DOHH2 (cell line): ENCODE measurements at regions not wholly inside any gene's neighbourhood (a gene's known extent, or its start where the extent isn't known, plus 50 kb on each side); places are given as distances from the start of the nearest gene placed in this dataset.

Source experiments
- H3F3A ChIP-seq: fragments of 200-600 bp; sonication (generic), shearing (Covaris generic); 2 replicates; pipeline ENCODE4 v1.6.0; 2016; ENCODE audit warnings: antibody characterized with exemption, mild to moderate bottlenecking; ENCODE audit not compliant: control insufficient read depth, insufficient read depth
- H3K27ac ChIP-seq: fragments of 200-600 bp; sonication (generic); 2 replicates; pipeline ENCODE4 v1.5.1; 2014; ENCODE audit warnings: low read depth, mild to moderate bottlenecking, low read length, moderate library complexity
- H3K27me3 ChIP-seq: fragments of 200-600 bp; sonication (generic); 2 replicates; pipeline ENCODE4 v1.6.1; 2014; ENCODE audit warnings: mild to moderate bottlenecking, low read length, mixed read lengths; ENCODE audit not compliant: control insufficient read depth
- H3K36me3 ChIP-seq: fragments of 200-600 bp; sonication (generic); 2 replicates; pipeline ENCODE4 v1.6.1; 2014; ENCODE audit warnings: mild to moderate bottlenecking, low read length, moderate library complexity, mixed read lengths; ENCODE audit not compliant: control insufficient read depth
- H3K4me1 ChIP-seq: fragments of 200-600 bp; sonication (generic); 2 replicates; pipeline ENCODE4 v1.6.1; 2014; ENCODE audit warnings: mild to moderate bottlenecking, low read length, mixed read lengths; ENCODE audit not compliant: control insufficient read depth
- H3K4me2 ChIP-seq: fragments of 200-600 bp; sonication (generic); 2 replicates; pipeline ENCODE4 v1.6.0; 2014; ENCODE audit warnings: mild to moderate bottlenecking, low read length, moderate library complexity
- H3K4me3 ChIP-seq: fragments of 200-600 bp; sonication (generic); 2 replicates; pipeline ENCODE4 v1.5.1; 2014; ENCODE audit warnings: mild to moderate bottlenecking, low read length, mixed read lengths
- H3K79me2 ChIP-seq: fragments of 200-600 bp; sonication (generic); 2 replicates; pipeline ENCODE4 v1.6.1; 2014; ENCODE audit warnings: mild to moderate bottlenecking, low read length, mixed read lengths; ENCODE audit not compliant: control insufficient read depth
- H3K9me2 ChIP-seq: fragments of 200-600 bp; sonication (generic); replicated peaks from 2 replicates; pipeline ENCODE4 v1.6.1; 2014; ENCODE audit warnings: mild to moderate bottlenecking, low read length, mixed read lengths; ENCODE audit not compliant: control insufficient read depth
- H3K9me3 ChIP-seq: fragments of 200-600 bp; sonication (generic); 2 replicates; pipeline ENCODE4 v1.6.1; 2014; ENCODE audit warnings: antibody characterized with exemption, low read length, mixed read lengths; ENCODE audit not compliant: control insufficient read depth, insufficient read depth
- H4K20me1 ChIP-seq: fragments of 200-600 bp; sonication (generic); 2 replicates; pipeline ENCODE4 v1.6.0; 2014; ENCODE audit warnings: low read depth, mild to moderate bottlenecking, antibody characterized with exemption, low read length, moderate library complexity; ENCODE audit not compliant: control insufficient read depth, insufficient read depth
- EZH2phosphoT487 ChIP-seq: fragments of 200-600 bp; sonication (generic); IDR thresholded peaks from 2 replicates; pipeline ENCODE4 v1.6.1; 2017; ENCODE audit warnings: borderline replicate concordance, mild to moderate bottlenecking, antibody characterized with exemption, low read length, moderate library complexity, mixed read lengths
- TF ChIP-seq, protein P1 (sequence below): fragments of 200-600 bp; sonication (generic); IDR thresholded peaks from one replicate; pipeline ENCODE4 v1.5.1; 2014; ENCODE audit warnings: antibody characterized with exemption, mild to moderate bottlenecking, low read depth, low read length; ENCODE audit not compliant: poor library complexity, severe bottlenecking

DNA sequence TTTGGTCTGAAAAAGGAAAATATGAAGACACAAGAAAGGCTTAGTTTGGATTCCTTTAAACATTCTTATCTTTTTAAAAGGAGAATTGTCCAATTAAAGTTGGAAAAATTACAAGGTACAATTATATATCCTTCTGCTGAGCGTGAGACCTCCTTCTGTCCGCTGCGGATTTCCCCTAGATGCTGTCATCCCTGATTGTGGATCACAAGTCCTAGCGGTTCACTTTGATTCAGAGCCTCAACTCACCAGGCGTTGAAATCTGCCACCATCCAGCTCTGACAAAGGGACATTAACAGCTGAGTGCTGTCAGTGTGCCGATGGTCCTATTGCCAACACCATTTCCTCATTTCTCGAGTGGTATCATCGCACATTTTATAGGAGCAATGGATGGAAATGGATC, 73.1 kb upstream of the PTER start:
- H3K9me3 ChIP-seq: no peaks in the 10 kb centered on the region
- H3K79me2 ChIP-seq: no peaks in the 10 kb centered on the region
- H3K4me1 ChIP-seq: no peaks in the 10 kb centered on the region
- H3K36me3 ChIP-seq: no peaks in the 10 kb centered on the region
- H3K4me3 ChIP-seq: no peak overlapping the region
- H3K4me2 ChIP-seq: no peak overlapping the region
- no peaks in the 10 kb centered on the region for H4K20me1 ChIP-seq
- H3K9me2 ChIP-seq: no peaks in the 10 kb centered on the region
- H3F3A ChIP-seq: no peaks in the 10 kb centered on the region
- no peak overlapping the region for H3K27ac ChIP-seq
- TF ChIP-seq, protein P1, sequence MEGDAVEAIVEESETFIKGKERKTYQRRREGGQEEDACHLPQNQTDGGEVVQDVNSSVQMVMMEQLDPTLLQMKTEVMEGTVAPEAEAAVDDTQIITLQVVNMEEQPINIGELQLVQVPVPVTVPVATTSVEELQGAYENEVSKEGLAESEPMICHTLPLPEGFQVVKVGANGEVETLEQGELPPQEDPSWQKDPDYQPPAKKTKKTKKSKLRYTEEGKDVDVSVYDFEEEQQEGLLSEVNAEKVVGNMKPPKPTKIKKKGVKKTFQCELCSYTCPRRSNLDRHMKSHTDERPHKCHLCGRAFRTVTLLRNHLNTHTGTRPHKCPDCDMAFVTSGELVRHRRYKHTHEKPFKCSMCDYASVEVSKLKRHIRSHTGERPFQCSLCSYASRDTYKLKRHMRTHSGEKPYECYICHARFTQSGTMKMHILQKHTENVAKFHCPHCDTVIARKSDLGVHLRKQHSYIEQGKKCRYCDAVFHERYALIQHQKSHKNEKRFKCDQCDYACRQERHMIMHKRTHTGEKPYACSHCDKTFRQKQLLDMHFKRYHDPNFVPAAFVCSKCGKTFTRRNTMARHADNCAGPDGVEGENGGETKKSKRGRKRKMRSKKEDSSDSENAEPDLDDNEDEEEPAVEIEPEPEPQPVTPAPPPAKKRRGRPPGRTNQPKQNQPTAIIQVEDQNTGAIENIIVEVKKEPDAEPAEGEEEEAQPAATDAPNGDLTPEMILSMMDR: no peak
- no peak for TF ChIP-seq EZH2phosphoT487
- no peaks in the 10 kb centered on the region for H3K27me3 ChIP-seq

DNA sequence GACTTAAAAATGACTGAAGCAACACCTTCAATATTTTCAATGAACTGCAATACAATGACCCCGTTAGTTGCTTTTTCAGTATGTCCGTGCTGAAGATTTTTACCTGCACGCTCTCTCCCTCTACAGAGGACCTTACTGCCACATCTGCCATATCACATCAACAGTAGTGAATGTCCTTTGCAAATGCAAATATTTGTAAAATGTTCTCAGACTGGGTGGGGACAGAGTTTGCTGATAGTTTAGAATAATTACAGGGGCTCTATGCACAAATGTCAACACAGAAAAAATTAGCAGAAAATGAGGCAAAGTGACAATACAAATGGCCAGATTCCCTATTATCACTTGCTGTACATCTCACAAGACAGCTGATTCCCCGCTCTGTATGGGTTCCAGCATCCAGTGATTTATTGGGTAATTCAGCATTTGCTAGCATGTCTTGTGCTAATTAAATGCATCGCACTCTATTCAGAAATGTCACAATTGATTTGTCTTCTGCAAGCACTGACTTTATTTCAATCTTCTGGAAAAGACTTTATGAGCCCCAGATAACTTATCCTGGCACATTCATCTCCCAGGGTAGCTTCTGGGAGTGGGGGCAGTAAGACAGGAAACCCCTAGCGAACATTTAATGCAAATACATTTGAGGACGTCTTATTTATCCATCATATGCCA, 69.1 kb upstream of the PTER start:
- Histone ChIP-seq H3K9me2 (no peaks in the 10 kb centered on the region), H3K27me3 (no peaks in the 10 kb centered on the region), H4K20me1 (no peaks in the 10 kb centered on the region), H3K36me3 (no peaks in the 10 kb centered on the region), H3K4me3 (no peak overlapping the region), H3K9me3 (no peaks in the 10 kb centered on the region), H3F3A (no peaks in the 10 kb centered on the region), H3K79me2 (no peaks in the 10 kb centered on the region), H3K4me2 (no peak overlapping the region), H3K27ac (no peak overlapping the region), H3K4me1 (no peaks in the 10 kb centered on the region)
- no peak for TF ChIP-seq EZH2phosphoT487
- TF ChIP-seq, protein P1: no peak

DNA sequence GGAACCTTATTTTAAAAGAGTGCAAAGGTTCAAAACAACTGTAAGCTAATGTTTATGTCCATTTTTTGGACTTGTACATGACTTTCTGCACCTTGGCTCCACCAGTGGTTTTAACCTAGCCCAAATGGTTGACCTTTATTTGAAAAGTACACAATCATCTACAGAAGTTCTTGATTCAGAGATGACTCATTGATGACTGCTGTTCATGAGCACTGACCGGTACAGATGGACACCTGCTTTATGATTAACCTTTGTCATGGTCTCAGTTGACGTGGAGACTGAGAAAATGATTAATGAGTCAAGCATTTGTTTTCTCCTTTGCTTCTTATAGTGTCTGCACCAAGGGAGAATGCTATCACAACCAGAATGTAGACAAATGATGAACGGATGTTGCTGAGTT, 55.7 kb upstream of the PTER start:
- no peaks in the 10 kb centered on the region for H3F3A ChIP-seq
- H3K27me3 ChIP-seq: no peaks in the 10 kb centered on the region
- no peaks in the 10 kb centered on the region for H4K20me1 ChIP-seq
- no peak overlapping the region for H3K4me3 ChIP-seq
- H3K9me2 ChIP-seq: no peaks in the 10 kb centered on the region
- no peak overlapping the region for H3K27ac ChIP-seq
- H3K9me3 ChIP-seq: no peaks in the 10 kb centered on the region
- H3K36me3 ChIP-seq: no peaks in the 10 kb centered on the region
- H3K4me1 ChIP-seq: no peaks in the 10 kb centered on the region
- no peak overlapping the region for H3K4me2 ChIP-seq
- no peaks in the 10 kb centered on the region for H3K79me2 ChIP-seq
- TF ChIP-seq, protein P1: no peak
- no peak for TF ChIP-seq EZH2phosphoT487

DNA sequence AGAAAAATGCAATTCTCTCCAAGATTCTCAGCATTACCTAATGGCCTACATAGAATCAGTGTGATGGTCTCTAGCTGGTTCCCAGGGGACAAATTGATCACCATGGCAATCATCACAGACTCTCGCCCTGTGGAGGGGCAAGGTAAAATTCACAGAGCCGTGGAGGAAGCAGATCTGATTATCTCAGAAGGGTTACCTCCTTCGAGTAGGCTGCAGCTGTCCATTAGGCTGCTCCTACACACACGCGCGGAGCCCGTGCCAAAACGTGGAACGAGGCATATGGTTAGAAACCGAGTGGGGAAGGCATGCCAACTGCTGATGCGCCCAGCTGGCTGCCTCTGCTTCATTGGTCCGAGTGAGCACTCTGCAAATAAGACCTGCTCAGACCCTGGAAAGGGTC, 52.8 kb upstream of the PTER start:
- Histone ChIP-seq H3K9me3 (no peaks in the 10 kb centered on the region), H3K4me2 (no peak overlapping the region), H4K20me1 (no peaks in the 10 kb centered on the region)

More for the DNA sequence above, 52.8 kb upstream of the PTER start:
- no peaks in the 10 kb centered on the region for H3K27me3 ChIP-seq
- no peak overlapping the region for H3K4me3 ChIP-seq
- no peaks in the 10 kb centered on the region for H3K9me2 ChIP-seq
- H3F3A ChIP-seq: no peaks in the 10 kb centered on the region
- H3K4me1 ChIP-seq: no peaks in the 10 kb centered on the region
- TF ChIP-seq, protein P1: no peak
- no peak for TF ChIP-seq EZH2phosphoT487
- no peak overlapping the region for H3K27ac ChIP-seq
- no peaks in the 10 kb centered on the region for H3K36me3 ChIP-seq
- H3K79me2 ChIP-seq: no peaks in the 10 kb centered on the region
